ENCODE measurements at regions not wholly inside any gene's neighbourhood (a gene's known extent, or its start where the extent isn't known, plus 50 kb on each side); places are given as distances from the start of the nearest gene placed in this dataset.

DNA sequence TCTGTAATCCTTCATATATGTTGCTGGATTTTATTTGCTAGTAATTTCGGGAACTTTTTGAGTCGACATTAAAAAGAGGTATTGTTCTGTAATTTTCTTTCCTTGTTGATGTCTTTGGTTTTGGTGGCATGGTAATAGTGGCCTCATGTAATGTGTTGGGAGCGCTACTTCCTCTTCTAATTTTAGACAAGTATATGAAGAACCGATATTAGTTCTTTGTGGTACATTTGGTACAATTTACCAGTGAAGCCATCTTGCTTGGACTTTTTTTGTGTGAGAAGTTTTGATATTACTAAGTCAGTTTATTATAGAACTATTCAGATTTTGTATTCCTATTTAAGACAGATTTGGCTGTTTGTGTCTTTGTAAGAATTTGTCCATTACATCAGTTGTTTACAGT lies 669.2 kb upstream of the AADAT start:
- TF ChIP-seq, protein P1, sequence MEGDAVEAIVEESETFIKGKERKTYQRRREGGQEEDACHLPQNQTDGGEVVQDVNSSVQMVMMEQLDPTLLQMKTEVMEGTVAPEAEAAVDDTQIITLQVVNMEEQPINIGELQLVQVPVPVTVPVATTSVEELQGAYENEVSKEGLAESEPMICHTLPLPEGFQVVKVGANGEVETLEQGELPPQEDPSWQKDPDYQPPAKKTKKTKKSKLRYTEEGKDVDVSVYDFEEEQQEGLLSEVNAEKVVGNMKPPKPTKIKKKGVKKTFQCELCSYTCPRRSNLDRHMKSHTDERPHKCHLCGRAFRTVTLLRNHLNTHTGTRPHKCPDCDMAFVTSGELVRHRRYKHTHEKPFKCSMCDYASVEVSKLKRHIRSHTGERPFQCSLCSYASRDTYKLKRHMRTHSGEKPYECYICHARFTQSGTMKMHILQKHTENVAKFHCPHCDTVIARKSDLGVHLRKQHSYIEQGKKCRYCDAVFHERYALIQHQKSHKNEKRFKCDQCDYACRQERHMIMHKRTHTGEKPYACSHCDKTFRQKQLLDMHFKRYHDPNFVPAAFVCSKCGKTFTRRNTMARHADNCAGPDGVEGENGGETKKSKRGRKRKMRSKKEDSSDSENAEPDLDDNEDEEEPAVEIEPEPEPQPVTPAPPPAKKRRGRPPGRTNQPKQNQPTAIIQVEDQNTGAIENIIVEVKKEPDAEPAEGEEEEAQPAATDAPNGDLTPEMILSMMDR (IDR thresholded peaks at IDR 0.05; ENCODE audit: insufficient read depth, low read length) = no peak
- no peak overlapping the region for H3K4me3 ChIP-seq (ENCODE audit: low read depth, low read length)
- no peak for DNase-seq (ENCODE audit: low read depth)

DNA sequence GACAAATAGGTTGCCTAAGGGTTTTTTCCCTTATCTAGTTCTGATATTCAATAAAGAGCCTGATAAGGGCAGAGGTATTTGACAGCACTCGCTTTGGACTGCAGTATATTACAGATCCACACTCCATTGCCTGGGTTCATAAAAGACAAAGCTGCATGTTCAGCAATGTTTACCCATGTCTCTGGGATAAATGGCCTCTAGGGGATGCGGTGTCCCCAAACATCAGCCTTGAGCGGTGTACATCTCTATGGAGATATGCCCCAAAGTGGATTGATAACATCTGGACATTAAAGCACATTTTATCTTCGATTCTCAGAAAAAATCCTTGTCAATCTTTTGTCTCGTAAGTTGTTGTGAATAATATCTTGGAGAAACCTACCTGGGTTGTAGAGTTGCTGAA lies 660.8 kb upstream of the AADAT start:
- DNase-seq (ENCODE audit: low read depth) = no peak
- H3K4me3 ChIP-seq (ENCODE audit: low read depth, low read length) = no peak overlapping the region
- TF ChIP-seq, protein P1 (IDR thresholded peaks at IDR 0.05; ENCODE audit: insufficient read depth, low read length) = no peak

DNA sequence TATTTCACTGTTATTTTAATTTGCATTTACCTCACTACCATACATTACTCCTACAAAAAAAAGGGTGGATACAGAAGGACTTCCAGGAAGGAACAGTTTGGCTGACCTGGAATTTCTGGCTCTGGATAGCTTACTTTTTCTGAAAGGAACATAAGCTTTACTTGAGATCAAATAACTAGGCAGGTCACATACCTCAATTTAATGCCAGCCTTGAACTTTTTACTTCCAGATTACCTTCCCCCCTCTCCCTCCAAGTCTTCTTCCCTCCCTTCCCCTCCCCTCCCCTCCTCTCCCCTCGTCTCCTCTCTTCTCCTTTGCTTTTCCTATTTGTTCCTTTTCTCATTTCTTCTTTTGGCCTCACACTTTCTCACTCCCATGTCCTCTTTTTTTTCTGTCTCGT lies 659.2 kb upstream of the AADAT start:
- TF ChIP-seq, protein P1 (IDR thresholded peaks at IDR 0.05; ENCODE audit: insufficient read depth, low read length) = no peak
- H3K4me3 ChIP-seq (ENCODE audit: low read depth, low read length) = no peak overlapping the region
- no peak for DNase-seq (ENCODE audit: low read depth)

DNA sequence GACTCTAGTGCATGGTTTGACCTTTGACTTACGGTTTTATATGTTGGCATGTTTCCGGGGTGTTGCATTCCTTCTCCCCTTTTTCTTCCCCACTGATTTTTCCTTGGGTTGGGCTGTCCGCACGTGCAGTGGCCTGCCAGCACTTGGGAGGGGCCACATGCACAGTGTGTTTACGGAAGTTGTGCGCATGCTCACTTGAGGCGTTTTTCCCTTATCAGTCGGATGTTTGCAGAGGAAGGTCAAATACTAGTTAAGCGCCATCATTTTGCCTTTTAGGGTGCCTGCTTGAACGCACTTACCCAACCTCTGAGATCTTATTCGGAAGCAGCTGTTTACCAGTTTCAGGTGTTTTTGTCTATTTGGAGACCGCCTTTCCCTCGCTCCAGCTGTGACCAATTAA lies 653.9 kb upstream of the AADAT start:
- TF ChIP-seq, protein P1 (IDR thresholded peaks at IDR 0.05; ENCODE audit: insufficient read depth, low read length) = no peak
- DNase-seq (ENCODE audit: low read depth) = no peak
- H3K4me3 ChIP-seq (ENCODE audit: low read depth, low read length) = no peak overlapping the region

DNA sequence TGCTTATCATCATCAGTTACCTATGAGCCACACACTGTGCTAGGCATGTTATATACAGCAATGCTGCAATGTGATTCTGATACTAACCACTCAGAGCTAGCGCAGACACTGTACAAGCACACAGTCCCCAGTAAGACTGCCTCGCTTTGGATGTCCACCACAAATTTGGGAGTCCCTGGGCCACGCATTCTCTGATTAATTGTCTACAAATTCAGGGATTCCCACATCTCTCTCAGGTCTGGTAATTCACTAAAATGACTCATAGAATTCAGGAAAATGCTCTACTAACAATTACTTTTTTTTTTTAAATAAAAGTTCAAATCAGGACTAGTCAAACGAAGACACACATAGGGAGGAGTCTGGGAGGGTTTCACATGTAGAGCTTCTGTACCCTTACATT lies 652.1 kb upstream of the AADAT start:
- TF ChIP-seq, protein P1 (IDR thresholded peaks at IDR 0.05; ENCODE audit: insufficient read depth, low read length) = no peak
- no peak for DNase-seq (ENCODE audit: low read depth)
- H3K4me3 ChIP-seq (ENCODE audit: low read depth, low read length) = no peak overlapping the region

DNA sequence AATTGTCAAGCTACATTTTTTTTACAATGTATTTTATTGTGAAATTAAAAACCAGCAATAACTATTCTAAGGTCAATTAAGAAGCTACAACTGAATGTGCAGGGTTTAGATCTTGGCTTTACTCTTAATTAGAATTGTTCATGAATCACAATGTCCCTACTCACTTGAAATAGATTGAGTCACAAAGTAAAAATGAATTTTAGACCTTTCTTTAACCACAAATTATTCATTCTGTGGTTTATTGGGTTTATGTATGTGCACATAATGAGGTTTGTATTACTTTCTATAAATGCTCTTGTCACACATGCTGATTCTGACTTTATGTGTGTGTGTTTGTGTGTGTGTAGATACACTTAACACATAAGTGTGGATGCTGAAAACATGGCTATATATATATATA lies 647.0 kb upstream of the AADAT start:
- no peak for DNase-seq (ENCODE audit: low read depth)
- TF ChIP-seq, protein P1 (IDR thresholded peaks at IDR 0.05; ENCODE audit: insufficient read depth, low read length) = no peak
- H3K4me3 ChIP-seq (ENCODE audit: low read depth, low read length) = no peak overlapping the region

DNA sequence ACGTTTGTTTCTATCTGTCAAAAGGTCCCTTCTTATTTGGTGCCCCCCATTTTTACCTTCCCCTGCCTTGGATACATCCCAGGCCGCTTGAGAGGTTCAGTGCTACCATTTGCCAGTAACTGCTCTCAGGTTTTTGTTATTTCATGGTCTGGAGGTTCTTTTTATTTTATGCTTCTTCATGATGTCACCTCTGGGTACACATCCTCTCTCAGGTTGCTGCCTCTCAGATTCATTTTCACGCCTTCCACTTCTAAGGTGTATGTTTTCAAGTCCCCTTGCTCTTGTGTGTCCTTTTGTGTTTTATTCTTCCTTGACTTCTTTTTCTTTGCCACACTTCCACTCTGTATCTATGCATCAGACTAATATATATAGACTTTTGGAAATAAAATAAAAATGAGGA lies 640.1 kb upstream of the AADAT start:
- no peak for DNase-seq (ENCODE audit: low read depth)
- TF ChIP-seq, protein P1 (IDR thresholded peaks at IDR 0.05; ENCODE audit: insufficient read depth, low read length) = no peak

More for the DNA sequence above, 640.1 kb upstream of the AADAT start:
- no peak overlapping the region for H3K4me3 ChIP-seq (ENCODE audit: low read depth, low read length)
